DOHH2 (cell line): ENCODE measurements at regions not wholly inside any gene's neighbourhood (a gene's known extent, or its start where the extent isn't known, plus 50 kb on each side); places are given as distances from the start of the nearest gene placed in this dataset.

ENCODE experiments used
- H3F3A ChIP-seq: fragments of 200-600 bp; sonication (generic), shearing (Covaris generic); 2 replicates; pipeline ENCODE4 v1.6.0; 2016; ENCODE audit warnings: antibody characterized with exemption, mild to moderate bottlenecking; ENCODE audit not compliant: control insufficient read depth, insufficient read depth
- H3K27ac ChIP-seq: fragments of 200-600 bp; sonication (generic); 2 replicates; pipeline ENCODE4 v1.5.1; 2014; ENCODE audit warnings: low read depth, mild to moderate bottlenecking, low read length, moderate library complexity
- H3K27me3 ChIP-seq: fragments of 200-600 bp; sonication (generic); 2 replicates; pipeline ENCODE4 v1.6.1; 2014; ENCODE audit warnings: mild to moderate bottlenecking, low read length, mixed read lengths; ENCODE audit not compliant: control insufficient read depth
- H3K36me3 ChIP-seq: fragments of 200-600 bp; sonication (generic); 2 replicates; pipeline ENCODE4 v1.6.1; 2014; ENCODE audit warnings: mild to moderate bottlenecking, low read length, moderate library complexity, mixed read lengths; ENCODE audit not compliant: control insufficient read depth
- H3K4me1 ChIP-seq: fragments of 200-600 bp; sonication (generic); 2 replicates; pipeline ENCODE4 v1.6.1; 2014; ENCODE audit warnings: mild to moderate bottlenecking, low read length, mixed read lengths; ENCODE audit not compliant: control insufficient read depth
- H3K4me2 ChIP-seq: fragments of 200-600 bp; sonication (generic); 2 replicates; pipeline ENCODE4 v1.6.0; 2014; ENCODE audit warnings: mild to moderate bottlenecking, low read length, moderate library complexity
- H3K4me3 ChIP-seq: fragments of 200-600 bp; sonication (generic); 2 replicates; pipeline ENCODE4 v1.5.1; 2014; ENCODE audit warnings: mild to moderate bottlenecking, low read length, mixed read lengths
- H3K79me2 ChIP-seq: fragments of 200-600 bp; sonication (generic); 2 replicates; pipeline ENCODE4 v1.6.1; 2014; ENCODE audit warnings: mild to moderate bottlenecking, low read length, mixed read lengths; ENCODE audit not compliant: control insufficient read depth
- H3K9me2 ChIP-seq: fragments of 200-600 bp; sonication (generic); replicated peaks from 2 replicates; pipeline ENCODE4 v1.6.1; 2014; ENCODE audit warnings: mild to moderate bottlenecking, low read length, mixed read lengths; ENCODE audit not compliant: control insufficient read depth
- H3K9me3 ChIP-seq: fragments of 200-600 bp; sonication (generic); 2 replicates; pipeline ENCODE4 v1.6.1; 2014; ENCODE audit warnings: antibody characterized with exemption, low read length, mixed read lengths; ENCODE audit not compliant: control insufficient read depth, insufficient read depth
- H4K20me1 ChIP-seq: fragments of 200-600 bp; sonication (generic); 2 replicates; pipeline ENCODE4 v1.6.0; 2014; ENCODE audit warnings: low read depth, mild to moderate bottlenecking, antibody characterized with exemption, low read length, moderate library complexity; ENCODE audit not compliant: control insufficient read depth, insufficient read depth
- CTCF ChIP-seq: fragments of 200-600 bp; sonication (generic); IDR thresholded peaks from one replicate; pipeline ENCODE4 v1.5.1; 2014; ENCODE audit warnings: antibody characterized with exemption, mild to moderate bottlenecking, low read depth, low read length; ENCODE audit not compliant: poor library complexity, severe bottlenecking
- EZH2phosphoT487 ChIP-seq: fragments of 200-600 bp; sonication (generic); IDR thresholded peaks from 2 replicates; pipeline ENCODE4 v1.6.1; 2017; ENCODE audit warnings: borderline replicate concordance, mild to moderate bottlenecking, antibody characterized with exemption, low read length, moderate library complexity, mixed read lengths

GRCh38 chrY:19303136-19303535 is 441.4 kb downstream of the KDM5D start:
- no peaks in the 10 kb centered on the region for H3K27me3 ChIP-seq
- H3K79me2 ChIP-seq: no peaks in the 10 kb centered on the region
- H3K4me2 ChIP-seq: no peak overlapping the region
- H3K4me3 ChIP-seq: no peak overlapping the region
- H3K9me2 ChIP-seq: no peaks in the 10 kb centered on the region
- no peaks in the 10 kb centered on the region for H3F3A ChIP-seq
- H4K20me1 ChIP-seq: no peaks in the 10 kb centered on the region
- H3K4me1 ChIP-seq: no peaks in the 10 kb centered on the region
- H3K9me3 ChIP-seq: no peaks in the 10 kb centered on the region
- no peak for TF ChIP-seq CTCF
- no peak for TF ChIP-seq EZH2phosphoT487
- no peak overlapping the region for H3K27ac ChIP-seq
- no peaks in the 10 kb centered on the region for H3K36me3 ChIP-seq

- no peaks in the 10 kb centered on the region for H3F3A ChIP-seq
- H3K4me1 ChIP-seq: no peaks in the 10 kb centered on the region
- no peaks in the 10 kb centered on the region for H3K27me3 ChIP-seq
- H4K20me1 ChIP-seq: no peaks in the 10 kb centered on the region
- H3K9me2 ChIP-seq: no peaks in the 10 kb centered on the region
- H3K4me3 ChIP-seq: no peak overlapping the region
- H3K27ac ChIP-seq: no peak overlapping the region
- H3K9me3 ChIP-seq: no peaks in the 10 kb centered on the region
- no peaks in the 10 kb centered on the region for H3K36me3 ChIP-seq
- no peak overlapping the region for H3K4me2 ChIP-seq
- H3K79me2 ChIP-seq: no peaks in the 10 kb centered on the region
- TF ChIP-seq EZH2phosphoT487 (no peak), CTCF (no peak)
These were observed 453.6 kb downstream of the KDM5D start for GRCh38 chrY:19290925-19291324.

GRCh38 chrY:19274076-19274475 is 470.4 kb downstream of the KDM5D start:
- Histone ChIP-seq H3K36me3 (no peaks in the 10 kb centered on the region), H3K79me2 (no peaks in the 10 kb centered on the region), H3K9me2 (no peaks in the 10 kb centered on the region), H3K4me2 (no peak overlapping the region), H3K4me1 (no peaks in the 10 kb centered on the region), H3K27ac (no peak overlapping the region), H3F3A (no peaks in the 10 kb centered on the region), H4K20me1 (no peaks in the 10 kb centered on the region), H3K9me3 (no peaks in the 10 kb centered on the region), H3K27me3 (no peaks in the 10 kb centered on the region), H3K4me3 (no peak overlapping the region)
- TF ChIP-seq EZH2phosphoT487: no peak
- no peak for TF ChIP-seq CTCF

GRCh38 chrY:19268331-19268730 is 476.2 kb downstream of the KDM5D start:
- TF ChIP-seq CTCF (no peak), EZH2phosphoT487 (no peak)
- no peak overlapping the region for H3K4me3 ChIP-seq
- no peaks in the 10 kb centered on the region for H3K27me3 ChIP-seq
- no peaks in the 10 kb centered on the region for H3K79me2 ChIP-seq
- no peak overlapping the region for H3K27ac ChIP-seq
- no peaks in the 10 kb centered on the region for H3F3A ChIP-seq
- H3K9me2 ChIP-seq: no peaks in the 10 kb centered on the region
- H4K20me1 ChIP-seq: no peaks in the 10 kb centered on the region
- no peaks in the 10 kb centered on the region for H3K4me1 ChIP-seq
- H3K9me3 ChIP-seq: no peaks in the 10 kb centered on the region
- no peak overlapping the region for H3K4me2 ChIP-seq
- H3K36me3 ChIP-seq: no peaks in the 10 kb centered on the region
